ENCODE measurements at regions not wholly inside any gene's neighbourhood (a gene's known extent, or its start where the extent isn't known, plus 50 kb on each side); places are given as distances from the start of the nearest gene placed in this dataset. TPM values are rescaled to one million over a fixed set of nuclear protein-coding genes. Genes with fewer than 3 reads are reported as not detected.

- peaks cover 11% of the 10 kb centered on the region for H3K4me1 Mint-ChIP-seq
- ATAC-seq = no peak
- no peaks in the 10 kb centered on the region for H3K9me3 Mint-ChIP-seq
- no peaks in the 10 kb centered on the region for H3K36me3 Mint-ChIP-seq
- H3K4me3 Mint-ChIP-seq = no peak overlapping the region
- TF ChIP-seq TEAD4 (CRISPR knock-in tag; IDR thresholded peaks at IDR 0.05) = no peak
- TF ChIP-seq CREB1 (CRISPR knock-in tag; IDR thresholded peaks at IDR 0.05) = no peak
- TF ChIP-seq NFYB (CRISPR knock-in tag; conservative IDR thresholded peaks at IDR 0.05; ENCODE audit: low read depth) = no peak
- TF ChIP-seq ZNF121 (CRISPR knock-in tag; IDR thresholded peaks at IDR 0.05) = no peak
- no peak for TF ChIP-seq ZNF219 (CRISPR knock-in tag; IDR thresholded peaks at IDR 0.05; ENCODE audit: borderline replicate concordance)
- TF ChIP-seq NFATC4 (CRISPR knock-in tag; IDR thresholded peaks at IDR 0.05) = no peak
- no peak for TF ChIP-seq MLX (CRISPR knock-in tag; IDR thresholded peaks at IDR 0.05)
- no peak for TF ChIP-seq FOXJ3 (CRISPR knock-in tag; IDR thresholded peaks at IDR 0.05; ENCODE audit: borderline replicate concordance)
- TF ChIP-seq ATF3 (CRISPR knock-in tag; conservative IDR thresholded peaks at IDR 0.05) = no peak
- no peak for TF ChIP-seq JUN (CRISPR knock-in tag; IDR thresholded peaks at IDR 0.05)
- TF ChIP-seq SMAD3 (CRISPR knock-in tag; IDR thresholded peaks at IDR 0.05; ENCODE audit: borderline replicate concordance) = no peak
- ChIA-PET CTCF (no interaction called here), POLR2A (no interaction called here)
- DNase-seq (ENCODE audit: low spot score) = no peak
- H3K27ac Mint-ChIP-seq = no peak overlapping the region
- no peaks in the 10 kb centered on the region for H3K27me3 Mint-ChIP-seq (ENCODE audit: low read depth)
Observed at GRCh38 chr4:61149278-61149677, 50.8 kb upstream of the ADGRL3 start.

Small RNAs in the stretch of these regions (microRNA-seq; reads per million reads assigned to microRNA genes)
- not detected for gene MIR548AG1 (ENCODE audit: borderline number of aligned reads)

Data from WTC11 (cell line).